SK-N-SH treated with all-trans-retinoic acid at 6 μM for 48 hours (cell line): ENCODE measurements at regions not wholly inside any gene's neighbourhood (a gene's known extent, or its start where the extent isn't known, plus 50 kb on each side); places are given as distances from the start of the nearest gene placed in this dataset.

Experiments used
- ARNTL ChIP-seq: fragments of 450-650 bp; formaldehyde crosslinking; IDR thresholded peaks from 2 replicates; pipeline ENCODE4 v1.5.0; 2020; ENCODE audit warnings: low read depth, mild to moderate bottlenecking, moderate library complexity, borderline replicate concordance
- ZC3H10 ChIP-seq: fragments of 250-450 bp; sonication (Bioruptor Pico); IDR thresholded peaks from 2 replicates; pipeline ENCODE4 v1.5.1; 2021; ENCODE audit warnings: mild to moderate bottlenecking, moderate library complexity
- ZFP3 ChIP-seq: fragments of 250-450 bp; sonication (Bioruptor Pico); IDR thresholded peaks from 2 replicates; pipeline ENCODE4 v1.5.0; 2020; ENCODE audit warnings: mild to moderate bottlenecking, moderate library complexity
- ZFP30 ChIP-seq: fragments of 450-650 bp; formaldehyde crosslinking; IDR thresholded peaks from 2 replicates; pipeline ENCODE4 v1.5.0; 2022; ENCODE audit warnings: mild to moderate bottlenecking, moderate library complexity
- TF ChIP-seq, protein P1 (sequence below): fragments of 250-450 bp; sonication (Bioruptor Pico); IDR thresholded peaks from 2 replicates; pipeline ENCODE4 v1.5.1; 2020; ENCODE audit warnings: low read depth, mild to moderate bottlenecking, moderate library complexity
- TF ChIP-seq, protein P2 (sequence below): fragments of 250-450 bp; sonication (Bioruptor Pico); IDR thresholded peaks from 2 replicates; pipeline ENCODE4 v1.8.0; 2020; ENCODE audit warnings: mild to moderate bottlenecking, moderate library complexity, borderline replicate concordance

DNA sequence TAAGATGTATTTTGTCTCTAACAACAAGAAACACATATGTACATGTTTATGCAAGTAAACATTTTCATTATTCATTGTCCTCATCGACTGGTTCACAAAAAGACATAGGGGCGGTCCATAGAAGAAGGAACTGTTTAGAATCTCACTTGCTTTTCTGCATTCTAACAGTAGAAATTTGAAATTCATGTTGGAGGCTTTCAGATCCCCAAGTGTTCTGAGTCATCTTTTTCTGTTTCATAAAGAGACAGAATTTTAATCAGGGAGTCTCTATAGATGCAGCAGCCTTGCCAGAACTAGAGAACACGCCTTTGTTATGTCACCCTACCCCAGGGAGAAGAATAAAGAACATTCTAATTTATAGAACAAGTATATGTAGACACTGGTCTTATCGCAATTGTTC, 324.3 kb downstream of the GABRG2 start:
- TF ChIP-seq ARNTL (no peak), ZFP3 (CRISPR knock-in tag) (no peak), ZC3H10 (no peak), ZFP30 (CRISPR knock-in tag) (no peak)
- TF ChIP-seq, protein P1, sequence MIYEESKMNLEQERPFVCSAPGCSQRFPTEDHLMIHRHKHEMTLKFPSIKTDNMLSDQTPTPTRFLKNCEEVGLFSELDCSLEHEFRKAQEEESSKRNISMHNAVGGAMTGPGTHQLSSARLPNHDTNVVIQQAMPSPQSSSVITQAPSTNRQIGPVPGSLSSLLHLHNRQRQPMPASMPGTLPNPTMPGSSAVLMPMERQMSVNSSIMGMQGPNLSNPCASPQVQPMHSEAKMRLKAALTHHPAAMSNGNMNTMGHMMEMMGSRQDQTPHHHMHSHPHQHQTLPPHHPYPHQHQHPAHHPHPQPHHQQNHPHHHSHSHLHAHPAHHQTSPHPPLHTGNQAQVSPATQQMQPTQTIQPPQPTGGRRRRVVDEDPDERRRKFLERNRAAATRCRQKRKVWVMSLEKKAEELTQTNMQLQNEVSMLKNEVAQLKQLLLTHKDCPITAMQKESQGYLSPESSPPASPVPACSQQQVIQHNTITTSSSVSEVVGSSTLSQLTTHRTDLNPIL: no peak
- TF ChIP-seq, protein P2, sequence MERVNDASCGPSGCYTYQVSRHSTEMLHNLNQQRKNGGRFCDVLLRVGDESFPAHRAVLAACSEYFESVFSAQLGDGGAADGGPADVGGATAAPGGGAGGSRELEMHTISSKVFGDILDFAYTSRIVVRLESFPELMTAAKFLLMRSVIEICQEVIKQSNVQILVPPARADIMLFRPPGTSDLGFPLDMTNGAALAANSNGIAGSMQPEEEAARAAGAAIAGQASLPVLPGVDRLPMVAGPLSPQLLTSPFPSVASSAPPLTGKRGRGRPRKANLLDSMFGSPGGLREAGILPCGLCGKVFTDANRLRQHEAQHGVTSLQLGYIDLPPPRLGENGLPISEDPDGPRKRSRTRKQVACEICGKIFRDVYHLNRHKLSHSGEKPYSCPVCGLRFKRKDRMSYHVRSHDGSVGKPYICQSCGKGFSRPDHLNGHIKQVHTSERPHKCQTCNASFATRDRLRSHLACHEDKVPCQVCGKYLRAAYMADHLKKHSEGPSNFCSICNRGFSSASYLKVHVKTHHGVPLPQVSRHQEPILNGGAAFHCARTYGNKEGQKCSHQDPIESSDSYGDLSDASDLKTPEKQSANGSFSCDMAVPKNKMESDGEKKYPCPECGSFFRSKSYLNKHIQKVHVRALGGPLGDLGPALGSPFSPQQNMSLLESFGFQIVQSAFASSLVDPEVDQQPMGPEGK (CRISPR knock-in tag): no peak
